Suppressor macrophage (primary cell): ENCODE measurements at regions not wholly inside any gene's neighbourhood (a gene's known extent, or its start where the extent isn't known, plus 50 kb on each side); places are given as distances from the start of the nearest gene placed in this dataset.
"Not testable (repeated sequence)": the region's sequence is repeated elsewhere in the genome, so short reads cannot be mapped to it uniquely, and the experiment has no call there.

Experiments
- DNase-seq, 4 experiments: peaks; one replicate each; pipeline ENCODE4 v3.0.0-alpha.2; 2020 to 2022

- no peak for DNase-seq
Measured at GRCh38 chr12:47343684-47344567, 264.2 kb upstream of the AMIGO2 start.

GRCh38 chr12:47340411-47341015 lies 260.8 kb upstream of the AMIGO2 start:
- no peak for DNase-seq

- DNase-seq, result no peak
Measured at GRCh38 chr12:47337581-47337980, 257.8 kb upstream of the AMIGO2 start.

- DNase-seq, result not testable (repeated sequence)
Measured at GRCh38 chr12:47333271-47333858, 253.6 kb upstream of the AMIGO2 start.

GRCh38 chr12:47328831-47329545 lies 249.2 kb upstream of the AMIGO2 start:
- no peak for DNase-seq

GRCh38 chr12:47326190-47326589 lies 246.4 kb upstream of the AMIGO2 start:
- DNase-seq, result no peak

GRCh38 chr12:47323802-47324201 lies 244.0 kb upstream of the AMIGO2 start:
- no peak for DNase-seq

- peak; percentile 54 to 84 (median 70) for DNase-seq
Measured at GRCh38 chr12:47321436-47321835, 241.7 kb upstream of the AMIGO2 start.

GRCh38 chr12:47319746-47320145 lies 240.0 kb upstream of the AMIGO2 start:
- no peak for DNase-seq

GRCh38 chr12:47318963-47319362 lies 239.2 kb upstream of the AMIGO2 start:
- no peak for DNase-seq

GRCh38 chr12:47317175-47317915 lies 237.6 kb upstream of the AMIGO2 start:
- DNase-seq, result peak in 3 of 4 experiments; percentile 43 to 64 (median 47)

GRCh38 chr12:47316609-47317049 lies 236.9 kb upstream of the AMIGO2 start:
- no peak for DNase-seq

GRCh38 chr12:47314996-47315395 lies 235.2 kb upstream of the AMIGO2 start:
- DNase-seq, result peak in 3 of 4 experiments; percentile 36 to 62 (median 50)

- DNase-seq, result peak; percentile 40 to 75 (median 67)
Measured at GRCh38 chr12:47312808-47313426, 233.2 kb upstream of the AMIGO2 start.

GRCh38 chr12:47312147-47312546 lies 232.4 kb upstream of the AMIGO2 start:
- DNase-seq, result no peak

- peak in 1 of 4 experiments; percentile 43 for DNase-seq
Measured at GRCh38 chr12:47311568-47311967, 231.8 kb upstream of the AMIGO2 start.

- DNase-seq, result no peak
Measured at GRCh38 chr12:47311010-47311409, 231.3 kb upstream of the AMIGO2 start.

- no peak for DNase-seq
Measured at GRCh38 chr12:47308672-47309071, 228.9 kb upstream of the AMIGO2 start.

- peak; percentile 44 to 74 (median 65) for DNase-seq
Measured at GRCh38 chr12:47307680-47308399, 228.1 kb upstream of the AMIGO2 start.

- not testable (repeated sequence) for DNase-seq
Measured at GRCh38 chr12:47306773-47307679, 227.3 kb upstream of the AMIGO2 start.
